ENCODE measurements at regions not wholly inside any gene's neighbourhood (a gene's known extent, or its start where the extent isn't known, plus 50 kb on each side); places are given as distances from the start of the nearest gene placed in this dataset.

GRCh38 chr14:35205737-35206136 is 83.4 kb downstream of the PRORP start:
- TF ChIP-seq, protein P1, sequence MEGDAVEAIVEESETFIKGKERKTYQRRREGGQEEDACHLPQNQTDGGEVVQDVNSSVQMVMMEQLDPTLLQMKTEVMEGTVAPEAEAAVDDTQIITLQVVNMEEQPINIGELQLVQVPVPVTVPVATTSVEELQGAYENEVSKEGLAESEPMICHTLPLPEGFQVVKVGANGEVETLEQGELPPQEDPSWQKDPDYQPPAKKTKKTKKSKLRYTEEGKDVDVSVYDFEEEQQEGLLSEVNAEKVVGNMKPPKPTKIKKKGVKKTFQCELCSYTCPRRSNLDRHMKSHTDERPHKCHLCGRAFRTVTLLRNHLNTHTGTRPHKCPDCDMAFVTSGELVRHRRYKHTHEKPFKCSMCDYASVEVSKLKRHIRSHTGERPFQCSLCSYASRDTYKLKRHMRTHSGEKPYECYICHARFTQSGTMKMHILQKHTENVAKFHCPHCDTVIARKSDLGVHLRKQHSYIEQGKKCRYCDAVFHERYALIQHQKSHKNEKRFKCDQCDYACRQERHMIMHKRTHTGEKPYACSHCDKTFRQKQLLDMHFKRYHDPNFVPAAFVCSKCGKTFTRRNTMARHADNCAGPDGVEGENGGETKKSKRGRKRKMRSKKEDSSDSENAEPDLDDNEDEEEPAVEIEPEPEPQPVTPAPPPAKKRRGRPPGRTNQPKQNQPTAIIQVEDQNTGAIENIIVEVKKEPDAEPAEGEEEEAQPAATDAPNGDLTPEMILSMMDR (IDR thresholded peaks at IDR 0.05; ENCODE audit: insufficient read depth, low read length, poor library complexity, severe bottlenecking), result no peak
- TF ChIP-seq EZH2phosphoT487 (conservative IDR thresholded peaks at IDR 0.05; ENCODE audit: low read length), result no peak
